ENCODE measurements at regions not wholly inside any gene's neighbourhood (a gene's known extent, or its start where the extent isn't known, plus 50 kb on each side); places are given as distances from the start of the nearest gene placed in this dataset.

GRCh38 chr14:46574221-46574977 lies 77.2 kb downstream of the RPL10L start:
- Mint-ChIP-seq H3K4me1 (peaks cover 7% of the 10 kb centered on the region), H3K27ac (no peak overlapping the region), H3K36me3 (no peaks in the 10 kb centered on the region), H3K9me3 (peaks cover 0 to 1% (median 1%) of the 10 kb centered on the region in 7 donors), H3K4me3 (no peak overlapping the region), H3K27me3 (ENCODE audit: low read depth in 3 of 3) (peaks cover 0 to 2% (median 0%) of the 10 kb centered on the region in 3 donors)
- no peak for TF ChIP-seq CTCF (IDR thresholded peaks at IDR 0.05)
- Histone ChIP-seq H3K27me3 (ENCODE audit: control insufficient read depth in 2 of 2, insufficient read depth in 2 of 2, low read length in 2 of 2) (no peaks in the 10 kb centered on the region), H3K27ac (ENCODE audit: low read depth in 1 of 2, low read length in 2 of 2) (no peak overlapping the region), H3K79me2 (ENCODE audit: insufficient read depth, low read length) (no peaks in the 10 kb centered on the region), H3K4me1 (ENCODE audit: control insufficient read depth in 1 of 2, insufficient read depth in 2 of 2, low read length in 2 of 2) (no peaks in the 10 kb centered on the region), H3K9ac (ENCODE audit: insufficient read depth, low read length, poor library complexity, severe bottlenecking) (no peak overlapping the region), H3K36me3 (replicated peaks in 1 of 2; ENCODE audit: control insufficient read depth in 1 of 2, insufficient read depth in 2 of 2, low read length in 2 of 2) (no peaks in the 10 kb centered on the region), H2AFZ (ENCODE audit: insufficient read depth, low read depth, low read length, poor library complexity, severe bottlenecking) (no peak overlapping the region), H4K20me1 (ENCODE audit: insufficient read depth, low read length) (no peaks in the 10 kb centered on the region), H3K4me2 (replicated peaks; ENCODE audit: extremely low read depth, low read length, poor library complexity, severe bottlenecking) (no peak overlapping the region), H3K9me3 (replicated peaks in 1 of 2; ENCODE audit: control insufficient read depth in 1 of 2, insufficient read depth in 1 of 2, low read length in 2 of 2) (no peaks in the 10 kb centered on the region), H3K4me3 (replicated peaks in 1 of 3; ENCODE audit: low read depth in 2 of 3, low read length in 3 of 3) (no peak overlapping the region)
- no peak for DNase-seq
- 0% methylated on average over 1 of the region's 3 CpGs for WGBS (ENCODE audit: insufficient coverage)
- intact Hi-C loops (cut with micrococcal nuclease), result no loop called here

GRCh38 chr14:46573498-46573897 lies 78.1 kb downstream of the RPL10L start:
- H3K9me3 Mint-ChIP-seq, result peaks cover 0 to 2% (median 1%) of the 10 kb centered on the region in 7 donors
- H2AFZ ChIP-seq (ENCODE audit: insufficient read depth, low read depth, low read length, poor library complexity, severe bottlenecking), result no peak overlapping the region
- H3K36me3 ChIP-seq (replicated peaks in 1 of 2; ENCODE audit: control insufficient read depth in 1 of 2, insufficient read depth in 2 of 2, low read length in 2 of 2), result no peaks in the 10 kb centered on the region
- H3K4me3 Mint-ChIP-seq, result no peak overlapping the region
- no peak overlapping the region for H3K27ac Mint-ChIP-seq
- intact Hi-C loops (cut with micrococcal nuclease), result no loop called here
- no peak overlapping the region for H3K4me3 ChIP-seq (replicated peaks in 1 of 3; ENCODE audit: low read depth in 2 of 3, low read length in 3 of 3)
- H3K4me1 ChIP-seq (ENCODE audit: control insufficient read depth in 1 of 2, insufficient read depth in 2 of 2, low read length in 2 of 2), result no peaks in the 10 kb centered on the region
- peaks cover 7% of the 10 kb centered on the region for H3K4me1 Mint-ChIP-seq
- H3K4me2 ChIP-seq (replicated peaks; ENCODE audit: extremely low read depth, low read length, poor library complexity, severe bottlenecking), result no peak overlapping the region
- DNase-seq, result no peak
- H3K36me3 Mint-ChIP-seq, result no peaks in the 10 kb centered on the region
- H3K27me3 Mint-ChIP-seq (ENCODE audit: low read depth in 3 of 3), result peaks cover 0 to 2% (median 0%) of the 10 kb centered on the region in 3 donors
- H4K20me1 ChIP-seq (ENCODE audit: insufficient read depth, low read length), result no peaks in the 10 kb centered on the region
- no peaks in the 10 kb centered on the region for H3K79me2 ChIP-seq (ENCODE audit: insufficient read depth, low read length)
- no peaks in the 10 kb centered on the region for H3K9me3 ChIP-seq (replicated peaks in 1 of 2; ENCODE audit: control insufficient read depth in 1 of 2, insufficient read depth in 1 of 2, low read length in 2 of 2)
- H3K9ac ChIP-seq (ENCODE audit: insufficient read depth, low read length, poor library complexity, severe bottlenecking), result no peak overlapping the region
- H3K27me3 ChIP-seq (ENCODE audit: control insufficient read depth in 2 of 2, insufficient read depth in 2 of 2, low read length in 2 of 2), result no peaks in the 10 kb centered on the region
- TF ChIP-seq CTCF (IDR thresholded peaks at IDR 0.05), result no peak
- no peak overlapping the region for H3K27ac ChIP-seq (ENCODE audit: low read depth in 1 of 2, low read length in 2 of 2)
